A673 (cell line): ENCODE measurements at regions not wholly inside any gene's neighbourhood (a gene's known extent, or its start where the extent isn't known, plus 50 kb on each side); places are given as distances from the start of the nearest gene placed in this dataset.

Experiments used
- EZH2 ChIP-seq: fragments of 200-600 bp; sonication (generic); IDR thresholded peaks from 2 replicates; pipeline ENCODE4 v1.6.1; 2017; ENCODE audit warnings: borderline replicate concordance, low read depth, mild to moderate bottlenecking, mixed read lengths, antibody characterized with exemption, low read length; ENCODE audit not compliant: poor library complexity, severe bottlenecking
- TF ChIP-seq, protein P1 (sequence below): fragments of 300-800, 200-600 bp; sonication (generic); conservative IDR thresholded peaks from 2 replicates; pipeline ENCODE4 v1.5.1; 2017; ENCODE audit warnings: low read depth, mild to moderate bottlenecking, antibody characterized with exemption, low read length, moderate library complexity, mixed read lengths

DNA sequence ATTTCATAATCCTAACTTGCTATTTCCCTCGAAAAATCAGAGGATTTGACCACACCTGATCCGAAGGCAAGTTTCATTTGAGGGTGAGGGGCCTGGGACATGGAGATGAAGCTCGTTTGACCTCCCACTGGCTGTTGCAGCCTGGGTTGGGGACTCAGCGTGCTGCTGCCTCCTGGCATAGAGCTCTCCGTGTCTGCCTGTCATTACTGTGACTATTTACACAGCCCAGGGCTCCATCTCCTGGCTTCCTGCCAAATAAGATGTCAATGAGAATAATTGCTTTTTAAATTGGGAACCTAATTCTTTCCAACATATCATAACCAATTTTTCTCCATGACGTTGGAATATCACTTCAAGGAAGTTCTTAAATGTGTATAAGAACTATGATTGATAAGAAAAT, 139.3 kb upstream of the COBL start:
- TF ChIP-seq, protein P1, sequence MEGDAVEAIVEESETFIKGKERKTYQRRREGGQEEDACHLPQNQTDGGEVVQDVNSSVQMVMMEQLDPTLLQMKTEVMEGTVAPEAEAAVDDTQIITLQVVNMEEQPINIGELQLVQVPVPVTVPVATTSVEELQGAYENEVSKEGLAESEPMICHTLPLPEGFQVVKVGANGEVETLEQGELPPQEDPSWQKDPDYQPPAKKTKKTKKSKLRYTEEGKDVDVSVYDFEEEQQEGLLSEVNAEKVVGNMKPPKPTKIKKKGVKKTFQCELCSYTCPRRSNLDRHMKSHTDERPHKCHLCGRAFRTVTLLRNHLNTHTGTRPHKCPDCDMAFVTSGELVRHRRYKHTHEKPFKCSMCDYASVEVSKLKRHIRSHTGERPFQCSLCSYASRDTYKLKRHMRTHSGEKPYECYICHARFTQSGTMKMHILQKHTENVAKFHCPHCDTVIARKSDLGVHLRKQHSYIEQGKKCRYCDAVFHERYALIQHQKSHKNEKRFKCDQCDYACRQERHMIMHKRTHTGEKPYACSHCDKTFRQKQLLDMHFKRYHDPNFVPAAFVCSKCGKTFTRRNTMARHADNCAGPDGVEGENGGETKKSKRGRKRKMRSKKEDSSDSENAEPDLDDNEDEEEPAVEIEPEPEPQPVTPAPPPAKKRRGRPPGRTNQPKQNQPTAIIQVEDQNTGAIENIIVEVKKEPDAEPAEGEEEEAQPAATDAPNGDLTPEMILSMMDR = no peak
- TF ChIP-seq EZH2 = no peak
